ENCODE measurements at regions not wholly inside any gene's neighbourhood (a gene's known extent, or its start where the extent isn't known, plus 50 kb on each side); places are given as distances from the start of the nearest gene placed in this dataset.

GRCh38 chr16:49060728-49061127 lies 220.9 kb downstream of the CBLN1 start:
- no peak for TF ChIP-seq CTCF (IDR thresholded peaks at IDR 0.05; ENCODE audit: low read length)
- TF ChIP-seq EZH2 (optimal IDR thresholded peaks at IDR 0.05; ENCODE audit: low read depth, low read length), result no peak
- no peak for TF ChIP-seq EZH2phosphoT487 (IDR thresholded peaks at IDR 0.05; ENCODE audit: low read length)
